Mucosa of descending colon (tissue), 3 donors: ENCODE measurements at regions not wholly inside any gene's neighbourhood (a gene's known extent, or its start where the extent isn't known, plus 50 kb on each side); places are given as distances from the start of the nearest gene placed in this dataset.

Experiments used
- ATAC-seq: fragments of 200-7000 bp; cut with Tn5 transposase; one replicate; pipeline ENCODE4 v1.9.1; 2020; ENCODE audit warnings: mild to moderate bottlenecking, moderate library complexity
- DNase-seq, 3 donors: peaks; one replicate each; pipeline ENCODE4 v3.0.0-alpha.2; 2020
- H3K36me3 ChIP-seq: fragments of 200-600 bp; one replicate; pipeline ENCODE4 v1.8.0; 2021; ENCODE audit warnings: low read depth, mild to moderate bottlenecking
- H3K4me1 ChIP-seq: fragments of 200-600 bp; one replicate; pipeline ENCODE4 v1.8.0; 2021; ENCODE audit warnings: low read depth, mild to moderate bottlenecking
- H3K4me3 ChIP-seq: fragments of 200-600 bp; one replicate; pipeline ENCODE4 v1.8.0; 2021; ENCODE audit warnings: mild to moderate bottlenecking
- H3K9me3 ChIP-seq: fragments of 200-600 bp; one replicate; pipeline ENCODE4 v1.8.0; 2021; ENCODE audit warnings: mild to moderate bottlenecking
- intact Hi-C, 2 donors: fragments of 100-400 bp; cut with DNase I in 1 of 2; cut with micrococcal nuclease in 1 of 2; formaldehyde crosslinking; loops; one replicate each; pipeline versions ENCODE4 v1.11.0 to v1.11.1; 2022; cut with DNase I, micrococcal nuclease
- TF ChIP-seq, protein P1 (sequence below): fragments of 200-600 bp; IDR thresholded peaks from one replicate; pipeline ENCODE4 v1.8.0; 2022; ENCODE audit warnings: antibody characterized with exemption, mild to moderate bottlenecking
- donor health status: DM: no; HTN: no; CAD: no; lungs with moderate emphysema.
- donor health status: DM: no; HTN: no; CAD: no.
- donor health status: DM: no; HTN: yes; CAD: no.

- Histone ChIP-seq H3K9me3 (no peaks in the 10 kb centered on the region), H3K4me1 (no peaks in the 10 kb centered on the region), H3K36me3 (no peaks in the 10 kb centered on the region), H3K4me3 (no peak overlapping the region)
- no peak for ATAC-seq
- intact Hi-C loops = no loop called here
- DNase-seq = no peak
- TF ChIP-seq, protein P1, sequence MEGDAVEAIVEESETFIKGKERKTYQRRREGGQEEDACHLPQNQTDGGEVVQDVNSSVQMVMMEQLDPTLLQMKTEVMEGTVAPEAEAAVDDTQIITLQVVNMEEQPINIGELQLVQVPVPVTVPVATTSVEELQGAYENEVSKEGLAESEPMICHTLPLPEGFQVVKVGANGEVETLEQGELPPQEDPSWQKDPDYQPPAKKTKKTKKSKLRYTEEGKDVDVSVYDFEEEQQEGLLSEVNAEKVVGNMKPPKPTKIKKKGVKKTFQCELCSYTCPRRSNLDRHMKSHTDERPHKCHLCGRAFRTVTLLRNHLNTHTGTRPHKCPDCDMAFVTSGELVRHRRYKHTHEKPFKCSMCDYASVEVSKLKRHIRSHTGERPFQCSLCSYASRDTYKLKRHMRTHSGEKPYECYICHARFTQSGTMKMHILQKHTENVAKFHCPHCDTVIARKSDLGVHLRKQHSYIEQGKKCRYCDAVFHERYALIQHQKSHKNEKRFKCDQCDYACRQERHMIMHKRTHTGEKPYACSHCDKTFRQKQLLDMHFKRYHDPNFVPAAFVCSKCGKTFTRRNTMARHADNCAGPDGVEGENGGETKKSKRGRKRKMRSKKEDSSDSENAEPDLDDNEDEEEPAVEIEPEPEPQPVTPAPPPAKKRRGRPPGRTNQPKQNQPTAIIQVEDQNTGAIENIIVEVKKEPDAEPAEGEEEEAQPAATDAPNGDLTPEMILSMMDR = no peak
Observed at GRCh38 chr5:128772356-128772755, 192.9 kb upstream of the SLC27A6 start.

DNA sequence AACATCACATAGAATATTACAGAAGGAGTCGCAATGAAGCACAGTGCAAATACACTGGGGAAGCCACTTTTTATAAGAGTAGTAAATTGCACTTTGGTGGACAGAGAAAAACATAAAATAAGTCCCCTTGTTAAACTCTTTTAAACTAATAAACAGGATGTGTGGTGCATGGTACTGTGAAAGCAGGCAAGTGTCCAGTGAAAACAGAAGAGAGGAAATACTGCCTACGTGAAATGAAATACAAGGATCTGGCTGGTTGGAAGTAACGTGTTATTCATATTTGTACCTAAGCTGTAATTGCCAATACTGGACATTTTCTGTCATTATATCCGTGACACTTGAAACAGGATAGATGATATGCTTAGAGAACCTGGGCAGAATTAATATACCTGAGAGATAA lies 191.9 kb upstream of the SLC27A6 start:
- Histone ChIP-seq H3K9me3 (no peaks in the 10 kb centered on the region), H3K4me3 (no peak overlapping the region), H3K36me3 (no peaks in the 10 kb centered on the region), H3K4me1 (no peaks in the 10 kb centered on the region)
- intact Hi-C loops = no loop called here
- TF ChIP-seq, protein P1 = no peak
- DNase-seq = no peak
- no peak for ATAC-seq

GRCh38 chr5:128774605-128775004 lies 190.7 kb upstream of the SLC27A6 start:
- TF ChIP-seq, protein P1 = no peak
- H3K36me3 ChIP-seq = no peaks in the 10 kb centered on the region
- intact Hi-C loops = no loop called here
- H3K4me1 ChIP-seq = no peaks in the 10 kb centered on the region
- ATAC-seq (no peak), DNase-seq (no peak)
- H3K4me3 ChIP-seq = no peak overlapping the region
- no peaks in the 10 kb centered on the region for H3K9me3 ChIP-seq

DNA sequence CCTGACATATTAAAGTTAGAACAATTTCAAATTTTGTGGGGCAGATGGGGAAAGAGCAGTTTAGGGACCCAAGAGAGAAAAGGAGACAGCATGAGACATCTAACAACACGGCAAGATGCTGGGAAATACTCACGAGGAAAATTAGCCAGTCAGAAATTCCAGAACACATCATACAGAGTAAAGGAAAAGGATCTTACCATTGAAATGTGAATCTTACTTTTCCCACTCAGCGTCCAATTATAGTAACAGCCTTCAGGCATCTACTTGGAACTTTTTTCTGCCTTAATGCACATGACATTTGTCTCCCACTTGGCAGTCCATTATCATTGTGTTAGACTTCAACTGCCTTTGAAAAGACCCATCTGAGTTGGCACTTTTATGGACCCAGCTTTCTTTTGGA lies 189.7 kb upstream of the SLC27A6 start:
- DNase-seq = no peak
- Histone ChIP-seq H3K4me3 (no peak overlapping the region), H3K36me3 (no peaks in the 10 kb centered on the region), H3K9me3 (no peaks in the 10 kb centered on the region), H3K4me1 (no peaks in the 10 kb centered on the region)
- intact Hi-C loops = no loop called here
- TF ChIP-seq, protein P1 = no peak
- ATAC-seq = no peak

GRCh38 chr5:128777052-128777451 lies 188.2 kb upstream of the SLC27A6 start:
- H3K4me3 ChIP-seq = no peak overlapping the region
- H3K4me1 ChIP-seq = no peaks in the 10 kb centered on the region
- no peaks in the 10 kb centered on the region for H3K36me3 ChIP-seq
- H3K9me3 ChIP-seq = no peaks in the 10 kb centered on the region
- DNase-seq (no peak), ATAC-seq (no peak)
- TF ChIP-seq, protein P1 = no peak
- intact Hi-C loops = no loop called here

GRCh38 chr5:128778474-128778873 lies 186.8 kb upstream of the SLC27A6 start:
- DNase-seq (no peak), ATAC-seq (no peak)
- no peaks in the 10 kb centered on the region for H3K36me3 ChIP-seq
- H3K4me1 ChIP-seq = no peaks in the 10 kb centered on the region
- H3K9me3 ChIP-seq = no peaks in the 10 kb centered on the region
- TF ChIP-seq, protein P1 = no peak
- H3K4me3 ChIP-seq = no peak overlapping the region
- intact Hi-C loops = no loop called here
